ENCODE measurements at regions not wholly inside any gene's neighbourhood (a gene's known extent, or its start where the extent isn't known, plus 50 kb on each side); places are given as distances from the start of the nearest gene placed in this dataset.

DNA sequence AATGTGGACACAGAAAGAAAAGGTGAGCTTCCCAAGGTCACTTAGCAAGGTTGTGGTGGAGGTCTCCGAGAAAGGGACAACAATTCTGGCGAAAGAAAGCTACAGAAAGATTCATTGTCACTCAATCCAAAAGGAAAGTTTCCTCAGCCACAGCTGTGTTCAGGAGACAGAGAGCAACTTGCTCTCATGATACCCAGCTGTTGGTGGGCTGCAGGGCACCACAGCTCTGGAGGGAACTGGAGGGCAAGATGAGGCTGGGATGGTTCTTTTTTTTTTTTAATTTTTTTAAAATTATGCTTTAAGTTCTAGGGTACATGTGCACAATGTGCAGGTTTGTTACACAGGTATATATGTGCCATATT, 50.7 kb upstream of the VTCN1 start:
- no peak overlapping the region for H3K4me3 Mint-ChIP-seq
- H3K4me1 Mint-ChIP-seq, result no peaks in the 10 kb centered on the region
- Histone ChIP-seq H3K36me3 (ENCODE audit: control insufficient read depth in 2 of 3, insufficient read depth in 3 of 3, low read length in 3 of 3) (no peaks in the 10 kb centered on the region), H3K4me3 (ENCODE audit: low read length) (no peak overlapping the region), H3K9me3 (ENCODE audit: control insufficient read depth in 2 of 3, low read length in 3 of 3) (peaks cover 0 to 9% (median 0%) of the 10 kb centered on the region in 3 experiments), H3K4me1 (ENCODE audit: control insufficient read depth in 2 of 2, insufficient read depth in 2 of 2, low read length in 2 of 2) (no peaks in the 10 kb centered on the region), H3K27ac (ENCODE audit: low read depth, low read length) (no peak overlapping the region), H3K27me3 (ENCODE audit: control insufficient read depth in 2 of 2, insufficient read depth in 2 of 2, low read length in 2 of 2) (no peaks in the 10 kb centered on the region)
- peaks cover 0 to 10% (median 0%) of the 10 kb centered on the region in 5 donors for H3K36me3 Mint-ChIP-seq
- no peak for ATAC-seq
- CTCF ChIA-PET, result interaction anchor here (0.6 kb wide), 1 partner anchor 10 kb away, joined by 3 read pairs; no protein-coding TSS in a partner anchor
- POLR2A ChIA-PET, result no interaction called here
- intact Hi-C loops (cut with micrococcal nuclease), result no loop called here
- no peak overlapping the region for H3K27ac Mint-ChIP-seq
- peaks cover 0 to 18% (median 4%) of the 10 kb centered on the region in 5 donors for H3K27me3 Mint-ChIP-seq
- no peak for DNase-seq
- peaks cover 2 to 27% (median 7%) of the 10 kb centered on the region in 11 donors for H3K9me3 Mint-ChIP-seq

DNA sequence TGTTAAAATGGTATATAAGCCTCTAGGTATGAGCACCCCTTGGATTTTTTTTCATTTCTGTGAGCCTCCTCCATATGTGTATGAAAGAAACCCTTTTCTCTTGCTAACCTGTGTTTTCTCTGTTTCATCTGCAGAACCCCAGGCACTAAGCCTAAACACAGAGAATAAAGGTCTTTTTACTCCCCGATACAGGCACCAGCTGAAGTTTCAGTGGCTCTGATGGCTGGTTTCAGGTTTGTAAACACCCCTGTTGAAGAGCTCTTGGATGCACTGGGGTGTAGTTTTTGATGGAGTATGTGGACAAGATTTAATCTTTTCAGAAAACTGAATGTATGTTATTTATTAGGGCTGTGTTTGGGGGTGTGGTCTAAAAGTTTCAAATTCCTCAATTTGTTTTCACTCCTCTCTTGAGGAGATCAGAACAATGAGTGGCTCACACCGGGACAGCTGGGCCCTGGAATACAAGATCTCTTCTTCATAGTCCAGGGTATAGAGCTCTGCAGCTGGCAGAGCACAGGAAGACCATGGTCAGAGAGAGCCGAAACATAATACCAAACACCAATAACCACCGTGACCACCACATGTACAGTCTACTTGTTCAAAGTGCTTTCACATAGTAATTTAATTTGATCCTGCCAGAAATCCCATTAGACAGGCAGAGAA, 50.2 kb upstream of the VTCN1 start:
- no peak overlapping the region for H3K4me3 ChIP-seq (ENCODE audit: low read length)
- no peaks in the 10 kb centered on the region for H3K27me3 ChIP-seq (ENCODE audit: control insufficient read depth in 2 of 2, insufficient read depth in 2 of 2, low read length in 2 of 2)
- intact Hi-C loops (cut with micrococcal nuclease), result no loop called here
- ChIA-PET CTCF (interaction anchor here (0.6 kb wide), 1 partner anchor 9 kb away, joined by 3 read pairs; no protein-coding TSS in a partner anchor), POLR2A (no interaction called here)
- Mint-ChIP-seq H3K27ac (no peak overlapping the region), H3K27me3 (peaks cover 0 to 18% (median 4%) of the 10 kb centered on the region in 5 donors), H3K4me3 (no peak overlapping the region), H3K9me3 (peaks cover 2 to 27% (median 7%) of the 10 kb centered on the region in 11 donors), H3K36me3 (peaks cover 0 to 10% (median 0%) of the 10 kb centered on the region in 5 donors), H3K4me1 (no peaks in the 10 kb centered on the region)
- ATAC-seq (no peak), DNase-seq (no peak)
- H3K9me3 ChIP-seq (ENCODE audit: control insufficient read depth in 2 of 3, low read length in 3 of 3), result peaks cover 0 to 9% (median 0%) of the 10 kb centered on the region in 3 experiments
- no peaks in the 10 kb centered on the region for H3K4me1 ChIP-seq (ENCODE audit: control insufficient read depth in 2 of 2, insufficient read depth in 2 of 2, low read length in 2 of 2)
- no peaks in the 10 kb centered on the region for H3K36me3 ChIP-seq (ENCODE audit: control insufficient read depth in 2 of 3, insufficient read depth in 3 of 3, low read length in 3 of 3)
- H3K27ac ChIP-seq (ENCODE audit: low read depth, low read length), result no peak overlapping the region
